SK-N-MC (cell line): ENCODE measurements at regions not wholly inside any gene's neighbourhood (a gene's known extent, or its start where the extent isn't known, plus 50 kb on each side); places are given as distances from the start of the nearest gene placed in this dataset.

Experiments used
- DNase-seq: peaks from one replicate; pipeline ENCODE4 v3.0.0-alpha.2; 2011; ENCODE audit warnings: low read depth, low spot score
- H3K27ac ChIP-seq: fragments of 200-600 bp; sonication (generic); 2 replicates; pipeline ENCODE4 v1.5.1; 2016; ENCODE audit warnings: mixed run types
- H3K36me3 ChIP-seq: fragments of 200-600 bp; sonication (generic); 2 replicates; pipeline ENCODE4 v1.6.1; 2017; ENCODE audit warnings: antibody characterized with exemption, low read length, mixed read lengths; ENCODE audit not compliant: insufficient read depth
- H3K4me3 ChIP-seq: fragments of 200-600 bp; sonication (generic); 2 replicates; pipeline ENCODE4 v1.5.1; 2016
- H3K9ac ChIP-seq: fragments of 200-600 bp; sonication (generic); 2 replicates; pipeline ENCODE4 v1.8.0; 2017; ENCODE audit warnings: mixed run types, mixed read lengths; ENCODE audit not compliant: insufficient read length
- H3K9me3 ChIP-seq: fragments of 200-600 bp; sonication (generic); 2 replicates; pipeline ENCODE4 v1.6.1; 2017; ENCODE audit warnings: low read depth, mild to moderate bottlenecking, antibody characterized with exemption, low read length, moderate library complexity, mixed read lengths
- EZH2 ChIP-seq: fragments of 200-600 bp; sonication (generic); IDR thresholded peaks from one replicate; pipeline ENCODE4 v1.6.1; 2017; ENCODE audit warnings: antibody characterized with exemption
- FOXP2 ChIP-seq: optimal IDR thresholded peaks from 2 replicates; pipeline ENCODE3; 2011; ENCODE audit warnings: mild to moderate bottlenecking, moderate library complexity; ENCODE audit not compliant: insufficient read depth; ENCODE audit errors: extremely low read length, control extremely low read depth
- POLR2AphosphoS5 ChIP-seq: IDR thresholded peaks from 2 replicates; pipeline ENCODE4 v1.6.1; 2012; ENCODE audit warnings: mild to moderate bottlenecking, low read depth, low read length, borderline replicate concordance

DNA sequence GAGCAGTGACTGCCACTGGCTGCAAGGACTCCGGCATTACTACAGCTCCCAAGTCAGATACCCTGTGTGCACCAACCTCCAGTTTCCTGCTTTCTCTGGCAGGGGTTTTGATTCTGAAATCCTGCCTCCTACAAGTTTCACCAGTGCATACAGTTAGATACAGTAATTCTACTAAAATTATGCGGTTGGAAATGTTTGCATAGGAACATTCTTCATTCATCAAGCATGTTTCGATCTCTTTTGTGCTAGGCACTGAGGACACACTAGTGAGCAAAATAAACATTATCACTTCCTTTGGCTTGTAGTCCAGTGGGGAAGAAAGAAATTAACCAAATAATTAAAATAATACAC lies 152.2 kb downstream of the TMEM167A start:
- H3K9ac ChIP-seq: no peak overlapping the region
- H3K4me3 ChIP-seq: no peak overlapping the region
- no peak for DNase-seq
- H3K27ac ChIP-seq: no peak overlapping the region
- no peaks in the 10 kb centered on the region for H3K9me3 ChIP-seq
- H3K36me3 ChIP-seq: no peaks in the 10 kb centered on the region
- TF ChIP-seq FOXP2: no peak
- no peak for TF ChIP-seq POLR2AphosphoS5
- TF ChIP-seq EZH2: no peak

DNA sequence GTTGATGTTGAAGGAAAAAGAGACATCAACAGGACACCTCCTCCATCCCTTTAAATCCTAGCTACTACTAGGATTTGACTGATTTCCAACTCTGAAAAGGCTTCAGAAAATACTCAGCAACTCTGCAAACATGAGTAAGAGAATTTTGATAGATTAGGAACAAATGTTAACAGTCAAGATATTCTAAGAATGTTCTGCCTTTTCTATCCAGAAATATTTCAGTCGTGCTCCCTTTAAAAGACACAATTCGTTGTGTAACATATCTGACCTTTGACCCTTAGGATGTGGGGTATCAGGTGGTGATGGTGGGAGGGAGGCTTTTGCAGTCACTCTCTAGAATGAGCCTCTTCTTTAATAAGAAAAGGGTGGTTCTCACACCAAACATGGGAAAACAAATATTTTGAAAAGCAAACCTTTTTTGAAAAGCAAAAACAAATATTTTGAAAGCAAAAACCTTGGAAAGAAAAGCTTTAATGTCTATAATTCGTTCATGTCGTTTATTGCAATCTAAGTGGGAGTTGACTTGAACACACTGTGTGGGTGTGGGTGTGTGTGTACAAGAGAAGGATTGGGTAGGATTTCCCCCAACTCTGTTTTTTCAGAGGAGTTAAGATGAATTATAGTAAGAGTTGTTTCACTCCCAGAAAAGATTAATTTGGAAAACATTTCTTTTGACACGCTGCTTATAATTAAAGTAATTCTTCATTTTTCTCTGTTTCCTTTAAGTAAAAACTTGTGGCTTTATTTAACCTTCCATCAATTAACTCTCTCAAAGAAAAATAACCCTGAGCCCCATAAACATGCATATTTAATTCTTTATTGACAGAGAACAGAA lies 152.8 kb downstream of the TMEM167A start:
- no peak for TF ChIP-seq FOXP2
- TF ChIP-seq EZH2: no peak
- TF ChIP-seq POLR2AphosphoS5: no peak
- H3K4me3 ChIP-seq: no peak overlapping the region
- H3K27ac ChIP-seq: no peak overlapping the region
- DNase-seq: no peak
- H3K9me3 ChIP-seq: no peaks in the 10 kb centered on the region
- H3K36me3 ChIP-seq: no peaks in the 10 kb centered on the region
- no peak overlapping the region for H3K9ac ChIP-seq

DNA sequence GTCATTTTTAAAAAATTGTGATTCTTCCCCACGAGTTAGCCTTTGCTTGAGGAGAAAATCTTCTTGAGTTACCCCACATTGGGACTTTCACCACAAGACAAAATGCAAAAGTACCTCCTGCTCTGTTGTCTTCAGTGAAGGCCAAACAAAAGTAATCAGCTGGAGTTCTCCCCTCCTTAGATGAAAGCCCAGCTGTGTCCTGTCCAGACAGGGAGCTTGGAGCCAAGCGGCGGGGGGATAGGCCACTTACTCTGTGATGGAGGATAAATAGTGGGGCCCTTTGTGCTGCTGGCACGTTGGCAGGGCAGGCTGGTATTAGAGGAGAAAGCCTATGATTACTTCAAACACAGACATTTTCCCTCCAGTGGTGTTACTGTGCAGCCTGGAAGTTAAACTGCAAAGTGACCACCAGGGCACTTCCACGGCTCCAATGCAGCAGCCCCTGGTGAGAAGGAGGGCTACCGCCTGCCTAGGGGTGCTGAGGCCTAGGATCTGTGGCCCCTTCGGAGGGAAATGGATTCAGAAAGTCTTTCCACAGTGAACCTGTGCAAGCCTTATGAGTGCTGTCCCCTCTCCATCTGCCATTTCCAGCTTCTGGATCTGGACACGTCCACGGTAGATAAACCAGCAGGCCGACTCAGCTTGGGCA lies 155.0 kb downstream of the TMEM167A start:
- no peak for DNase-seq
- Histone ChIP-seq H3K27ac (no peak overlapping the region), H3K4me3 (no peak overlapping the region), H3K9me3 (no peaks in the 10 kb centered on the region), H3K9ac (no peak overlapping the region), H3K36me3 (no peaks in the 10 kb centered on the region)
- TF ChIP-seq FOXP2: no peak
- no peak for TF ChIP-seq POLR2AphosphoS5
- no peak for TF ChIP-seq EZH2

DNA sequence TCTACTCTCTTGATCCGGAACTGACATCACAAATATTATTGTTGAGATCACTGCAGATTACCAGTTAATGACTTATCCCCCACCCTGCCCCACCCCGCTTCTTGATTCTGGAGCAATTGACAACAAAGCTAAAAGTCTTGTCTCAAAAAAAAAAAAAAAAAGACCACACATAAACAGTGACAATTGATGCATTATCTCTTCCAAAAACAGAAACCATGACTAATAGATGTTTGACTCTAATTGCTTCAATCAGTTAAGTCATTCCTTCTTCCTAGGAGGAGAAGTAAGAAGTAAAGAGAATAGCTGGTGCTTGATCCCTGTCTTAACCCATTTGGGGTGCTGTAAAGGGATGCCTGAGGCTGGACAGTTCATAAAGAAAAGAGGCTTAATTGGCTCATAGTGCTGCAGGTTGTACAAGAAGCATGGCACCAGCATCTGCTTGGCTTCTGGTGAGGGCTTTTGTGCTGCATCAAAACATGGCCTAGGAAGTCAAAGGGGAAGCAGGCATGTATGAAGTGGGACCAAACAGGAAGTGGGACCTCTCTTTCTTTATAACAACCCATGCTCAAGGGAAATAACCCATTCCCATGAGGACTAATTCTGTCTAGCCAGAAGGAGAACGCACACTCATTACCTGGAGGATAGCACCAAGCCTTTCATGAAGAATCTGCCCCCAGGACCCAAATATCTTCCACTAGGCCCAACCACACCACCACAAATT lies 158.7 kb downstream of the TMEM167A start:
- H3K36me3 ChIP-seq: no peaks in the 10 kb centered on the region
- H3K9me3 ChIP-seq: no peaks in the 10 kb centered on the region

DNA sequence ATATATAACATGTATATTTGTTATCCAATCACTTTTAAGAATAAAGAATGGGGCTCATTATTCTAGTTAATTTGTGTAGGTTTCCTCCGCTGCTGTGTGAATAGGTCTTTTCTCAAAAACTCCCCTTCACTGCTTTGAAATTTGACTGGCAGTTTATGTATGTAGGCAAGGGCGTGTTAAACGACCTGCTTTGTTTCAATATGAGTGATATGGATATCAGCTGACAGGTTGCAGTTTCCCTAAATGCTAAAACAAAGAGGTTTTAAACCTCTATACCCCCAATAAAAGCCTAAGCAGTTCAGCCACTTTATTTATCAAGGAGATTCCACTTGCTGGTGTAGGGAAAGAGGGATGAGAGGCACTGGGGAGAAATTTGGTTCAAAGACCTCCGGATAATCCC lies 159.6 kb downstream of the TMEM167A start:
- H3K36me3 ChIP-seq: no peaks in the 10 kb centered on the region
- H3K27ac ChIP-seq: no peak overlapping the region
- no peaks in the 10 kb centered on the region for H3K9me3 ChIP-seq
- no peak for DNase-seq
- no peak overlapping the region for H3K4me3 ChIP-seq
- no peak for TF ChIP-seq EZH2
- no peak for TF ChIP-seq POLR2AphosphoS5
- TF ChIP-seq FOXP2: no peak
- no peak overlapping the region for H3K9ac ChIP-seq

More for the DNA sequence above, 158.7 kb downstream of the TMEM167A start:
- no peak overlapping the region for H3K4me3 ChIP-seq
- no peak overlapping the region for H3K9ac ChIP-seq
- DNase-seq: no peak
- TF ChIP-seq FOXP2: no peak
- TF ChIP-seq EZH2: no peak
- no peak for TF ChIP-seq POLR2AphosphoS5
- no peak overlapping the region for H3K27ac ChIP-seq

DNA sequence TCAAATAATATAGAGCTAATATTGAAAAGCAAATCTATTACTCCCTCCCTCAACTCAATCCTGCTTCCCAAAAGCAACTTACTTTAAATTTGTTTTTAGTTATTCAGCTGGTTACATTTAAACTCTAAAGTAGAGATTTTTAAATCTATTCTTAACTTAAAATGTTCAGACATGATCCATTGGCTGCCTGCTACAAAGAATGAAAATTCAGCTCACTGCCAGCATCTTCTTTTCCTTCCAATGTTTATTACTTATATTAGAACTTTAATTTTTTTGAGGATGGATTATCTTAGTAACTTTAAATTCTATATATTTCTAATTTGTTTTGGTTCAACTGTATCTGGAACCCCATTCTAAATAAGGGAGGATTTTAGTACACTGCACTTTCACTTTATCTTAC lies 163.2 kb downstream of the TMEM167A start:
- TF ChIP-seq POLR2AphosphoS5: no peak
- no peak overlapping the region for H3K27ac ChIP-seq
- H3K9ac ChIP-seq: no peak overlapping the region
- no peaks in the 10 kb centered on the region for H3K9me3 ChIP-seq
- H3K4me3 ChIP-seq: no peak overlapping the region
- no peaks in the 10 kb centered on the region for H3K36me3 ChIP-seq
- no peak for DNase-seq

DNA sequence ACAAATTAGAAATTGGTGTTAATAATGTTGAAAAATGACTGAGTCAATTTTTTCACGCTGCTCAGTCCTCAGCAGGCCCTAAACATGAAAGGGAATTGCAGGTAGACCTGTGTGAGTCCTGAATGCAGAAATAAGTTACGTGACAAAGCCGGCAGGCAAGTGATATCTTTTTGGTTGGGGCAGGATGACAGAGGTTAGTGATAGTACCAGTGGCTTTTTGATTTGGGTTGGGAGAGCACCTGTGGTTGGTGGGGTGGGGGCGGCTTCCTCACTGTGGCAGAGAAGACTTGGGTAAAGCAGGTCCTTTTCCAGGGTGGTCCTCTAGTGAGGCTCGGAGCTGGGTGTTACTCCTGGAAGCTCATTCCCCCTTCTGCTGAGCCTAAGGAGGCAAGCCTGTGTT lies 164.7 kb downstream of the TMEM167A start:
- no peak overlapping the region for H3K27ac ChIP-seq
- H3K9me3 ChIP-seq: no peaks in the 10 kb centered on the region
- no peak overlapping the region for H3K4me3 ChIP-seq
- TF ChIP-seq EZH2 (no peak), FOXP2 (no peak), POLR2AphosphoS5 (no peak)
- no peak for DNase-seq
- H3K9ac ChIP-seq: no peak overlapping the region
- no peaks in the 10 kb centered on the region for H3K36me3 ChIP-seq

DNA sequence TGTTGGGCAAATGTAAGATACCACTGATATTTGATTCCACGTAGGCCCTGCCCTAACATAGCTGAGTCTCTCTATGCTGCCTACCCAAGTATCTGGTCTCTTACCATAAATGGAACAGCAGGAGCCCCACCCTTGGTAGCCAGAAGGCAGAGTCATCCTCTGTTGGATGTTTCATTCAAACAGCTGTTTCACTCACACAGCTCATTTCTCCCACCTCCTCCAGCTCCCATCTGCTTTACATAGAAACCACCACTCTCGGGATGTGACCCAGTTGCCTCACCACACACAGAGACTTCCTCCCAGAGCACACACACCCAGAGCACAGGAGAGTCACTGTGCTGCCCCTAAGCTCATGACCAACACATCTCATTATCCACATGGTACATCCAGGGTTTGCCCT lies 165.3 kb downstream of the TMEM167A start:
- no peak overlapping the region for H3K27ac ChIP-seq
- no peaks in the 10 kb centered on the region for H3K36me3 ChIP-seq
- H3K9me3 ChIP-seq: no peaks in the 10 kb centered on the region
- no peak overlapping the region for H3K9ac ChIP-seq
- H3K4me3 ChIP-seq: no peak overlapping the region
- TF ChIP-seq POLR2AphosphoS5 (no peak), FOXP2 (no peak), EZH2 (no peak)
- DNase-seq: no peak
